ENCODE measurements at regions not wholly inside any gene's neighbourhood (a gene's known extent, or its start where the extent isn't known, plus 50 kb on each side); places are given as distances from the start of the nearest gene placed in this dataset.

- TF ChIP-seq CTCF (IDR thresholded peaks at IDR 0.05; ENCODE audit: low read depth, low read length): no peak
- DNase-seq (ENCODE audit: extremely low read depth, low read depth): no peak
These were observed 106.5 kb upstream of the CMC1 start for GRCh38 chr3:28134792-28135375.

- no peak for DNase-seq (ENCODE audit: extremely low read depth, low read depth)
- TF ChIP-seq CTCF (IDR thresholded peaks at IDR 0.05; ENCODE audit: low read depth, low read length): no peak
These were observed 104.7 kb upstream of the CMC1 start for GRCh38 chr3:28136607-28137216.

- no peak for DNase-seq (ENCODE audit: extremely low read depth, low read depth)
- no peak for TF ChIP-seq CTCF (IDR thresholded peaks at IDR 0.05; ENCODE audit: low read depth, low read length)
These were observed 103.3 kb upstream of the CMC1 start for GRCh38 chr3:28138043-28138610.

- no peak for TF ChIP-seq CTCF (IDR thresholded peaks at IDR 0.05; ENCODE audit: low read depth, low read length)
- no peak for DNase-seq (ENCODE audit: extremely low read depth, low read depth)
These were observed 102.1 kb upstream of the CMC1 start for GRCh38 chr3:28139288-28139687.

- no peak for TF ChIP-seq CTCF (IDR thresholded peaks at IDR 0.05; ENCODE audit: low read depth, low read length)
- no peak for DNase-seq (ENCODE audit: extremely low read depth, low read depth)
These were observed 101.3 kb upstream of the CMC1 start for GRCh38 chr3:28139967-28140634.

- TF ChIP-seq CTCF (IDR thresholded peaks at IDR 0.05; ENCODE audit: low read depth, low read length): no peak
- DNase-seq (ENCODE audit: extremely low read depth, low read depth): no peak
These were observed 100.8 kb upstream of the CMC1 start for GRCh38 chr3:28140664-28141063.

- DNase-seq (ENCODE audit: extremely low read depth, low read depth): no peak
- no peak for TF ChIP-seq CTCF (IDR thresholded peaks at IDR 0.05; ENCODE audit: low read depth, low read length)
These were observed 91.5 kb upstream of the CMC1 start for GRCh38 chr3:28149960-28150359.

Measured in AG09319 (cell line).